Osteoblast (primary cell): ENCODE measurements at regions not wholly inside any gene's neighbourhood (a gene's known extent, or its start where the extent isn't known, plus 50 kb on each side); places are given as distances from the start of the nearest gene placed in this dataset.

Source experiments
- DNase-seq: peaks from one replicate; pipeline ENCODE4 v3.0.0; 2011; ENCODE audit warnings: low spot score, mixed read lengths; ENCODE audit not compliant: insufficient read length; ENCODE audit errors: missing footprints
- H2AFZ ChIP-seq: 2 replicates; pipeline ENCODE4 v1.6.0; 2011; ENCODE audit warnings: mild to moderate bottlenecking, low read length
- H3K27ac ChIP-seq: 2 replicates; pipeline ENCODE4 v1.5.1; 2011; ENCODE audit warnings: mild to moderate bottlenecking, low read depth, low read length, moderate library complexity
- H3K27me3 ChIP-seq: 2 replicates; pipeline ENCODE4 v1.6.0; 2012; ENCODE audit warnings: mild to moderate bottlenecking, control low read depth, inconsistent platforms, low read length, moderate library complexity; ENCODE audit not compliant: insufficient read depth
- H3K36me3 ChIP-seq: 2 replicates; pipeline ENCODE4 v1.5.1; 2011; ENCODE audit warnings: mild to moderate bottlenecking, low read length, control low read depth, moderate library complexity; ENCODE audit not compliant: insufficient read depth
- H3K4me1 ChIP-seq: 2 replicates; pipeline ENCODE4 v1.5.1; 2011; ENCODE audit warnings: mild to moderate bottlenecking, low read length, control low read depth, moderate library complexity; ENCODE audit not compliant: insufficient read depth
- H3K4me2 ChIP-seq: 2 replicates; pipeline ENCODE4 v1.6.0; 2011; ENCODE audit warnings: mild to moderate bottlenecking, low read length; ENCODE audit not compliant: insufficient read depth
- H3K4me3 ChIP-seq: fragments of 200-600 bp; sonication (generic); 3 replicates; pipeline ENCODE4 v1.5.1; 2012; ENCODE audit warnings: mild to moderate bottlenecking, low read length, inconsistent platforms; ENCODE audit not compliant: insufficient read depth
- H3K79me2 ChIP-seq: 2 replicates; pipeline ENCODE4 v1.6.0; 2012; ENCODE audit warnings: mild to moderate bottlenecking, low read length, control low read depth, inconsistent platforms; ENCODE audit not compliant: insufficient read depth
- H3K9me3 ChIP-seq: 2 replicates; pipeline ENCODE4 v1.5.1; 2011; ENCODE audit warnings: low read depth, low read length, control low read depth
- H4K20me1 ChIP-seq: 2 replicates; pipeline ENCODE4 v1.6.0; 2012; ENCODE audit warnings: mild to moderate bottlenecking, low read length, control low read depth; ENCODE audit not compliant: insufficient read depth
- TF ChIP-seq, protein P1 (sequence below): IDR thresholded peaks from 2 replicates; pipeline ENCODE4 v1.5.1; 2011; ENCODE audit warnings: mild to moderate bottlenecking, low read depth, low read length, moderate library complexity; ENCODE audit errors: extremely low read depth

DNA sequence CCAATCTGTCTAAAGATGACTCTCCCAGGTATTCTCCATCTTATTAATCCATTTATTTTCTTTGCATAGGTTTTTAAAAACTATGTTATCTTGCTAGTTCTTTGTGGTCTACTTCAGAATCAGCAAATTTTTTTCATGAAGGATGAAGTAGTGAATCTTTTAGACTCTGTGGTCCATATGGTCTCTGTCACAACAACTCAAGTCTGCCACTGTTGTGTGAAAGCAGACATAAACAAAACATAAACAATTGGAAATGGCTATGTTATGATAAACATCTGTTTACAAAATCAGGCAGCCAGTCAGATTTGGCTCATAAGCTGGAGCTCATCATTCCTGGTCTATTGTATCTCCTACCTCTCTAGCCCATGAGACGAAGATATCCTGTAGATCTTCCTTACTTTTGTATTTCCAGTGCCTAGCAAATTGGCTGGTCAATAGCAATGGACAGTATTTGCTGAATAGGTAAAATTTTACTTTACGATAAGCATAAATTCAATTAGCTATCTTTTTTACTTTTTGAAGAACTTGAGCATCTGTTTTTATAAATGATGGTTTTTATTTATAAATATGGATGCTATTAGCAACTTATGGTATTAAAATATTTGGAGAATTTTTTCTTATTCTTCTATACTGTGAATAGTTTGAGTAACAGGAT is 104.6 kb upstream of the SGCE start:
- H3K36me3 ChIP-seq = no peaks in the 10 kb centered on the region
- H2AFZ ChIP-seq = no peak overlapping the region
- H4K20me1 ChIP-seq = no peaks in the 10 kb centered on the region
- TF ChIP-seq, protein P1, sequence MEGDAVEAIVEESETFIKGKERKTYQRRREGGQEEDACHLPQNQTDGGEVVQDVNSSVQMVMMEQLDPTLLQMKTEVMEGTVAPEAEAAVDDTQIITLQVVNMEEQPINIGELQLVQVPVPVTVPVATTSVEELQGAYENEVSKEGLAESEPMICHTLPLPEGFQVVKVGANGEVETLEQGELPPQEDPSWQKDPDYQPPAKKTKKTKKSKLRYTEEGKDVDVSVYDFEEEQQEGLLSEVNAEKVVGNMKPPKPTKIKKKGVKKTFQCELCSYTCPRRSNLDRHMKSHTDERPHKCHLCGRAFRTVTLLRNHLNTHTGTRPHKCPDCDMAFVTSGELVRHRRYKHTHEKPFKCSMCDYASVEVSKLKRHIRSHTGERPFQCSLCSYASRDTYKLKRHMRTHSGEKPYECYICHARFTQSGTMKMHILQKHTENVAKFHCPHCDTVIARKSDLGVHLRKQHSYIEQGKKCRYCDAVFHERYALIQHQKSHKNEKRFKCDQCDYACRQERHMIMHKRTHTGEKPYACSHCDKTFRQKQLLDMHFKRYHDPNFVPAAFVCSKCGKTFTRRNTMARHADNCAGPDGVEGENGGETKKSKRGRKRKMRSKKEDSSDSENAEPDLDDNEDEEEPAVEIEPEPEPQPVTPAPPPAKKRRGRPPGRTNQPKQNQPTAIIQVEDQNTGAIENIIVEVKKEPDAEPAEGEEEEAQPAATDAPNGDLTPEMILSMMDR = no peak
- no peaks in the 10 kb centered on the region for H3K27me3 ChIP-seq
- DNase-seq = no peak
- H3K27ac ChIP-seq = no peak overlapping the region
- H3K4me2 ChIP-seq = no peak overlapping the region
- no peaks in the 10 kb centered on the region for H3K79me2 ChIP-seq
- no peak overlapping the region for H3K4me3 ChIP-seq
- H3K4me1 ChIP-seq = no peaks in the 10 kb centered on the region
- H3K9me3 ChIP-seq = no peaks in the 10 kb centered on the region

DNA sequence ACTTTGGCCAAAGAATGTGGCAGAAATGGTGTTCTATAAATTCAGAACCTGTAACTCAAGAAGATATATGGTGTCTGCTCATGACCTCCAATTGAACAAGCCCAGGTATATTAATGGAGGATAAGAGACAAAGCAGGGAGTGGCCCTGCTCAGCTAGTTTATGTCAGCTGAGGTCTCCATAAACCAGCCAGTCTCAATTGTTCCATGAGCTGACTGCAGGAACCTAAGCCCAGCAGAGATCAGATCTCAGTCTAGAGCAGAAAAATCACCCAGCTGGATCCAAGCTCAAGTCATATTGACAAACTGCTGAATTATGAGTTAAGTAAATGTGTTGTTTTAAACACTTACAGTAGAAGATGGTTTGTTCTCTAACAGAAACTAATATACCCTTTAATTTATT is 105.5 kb upstream of the SGCE start:
- Histone ChIP-seq H3K27ac (no peak overlapping the region), H3K79me2 (no peaks in the 10 kb centered on the region), H3K27me3 (no peaks in the 10 kb centered on the region), H2AFZ (no peak overlapping the region), H3K9me3 (no peaks in the 10 kb centered on the region), H3K4me1 (no peaks in the 10 kb centered on the region), H3K36me3 (no peaks in the 10 kb centered on the region), H3K4me3 (no peak overlapping the region), H3K4me2 (no peak overlapping the region), H4K20me1 (no peaks in the 10 kb centered on the region)
- DNase-seq = no peak
- TF ChIP-seq, protein P1 = no peak

DNA sequence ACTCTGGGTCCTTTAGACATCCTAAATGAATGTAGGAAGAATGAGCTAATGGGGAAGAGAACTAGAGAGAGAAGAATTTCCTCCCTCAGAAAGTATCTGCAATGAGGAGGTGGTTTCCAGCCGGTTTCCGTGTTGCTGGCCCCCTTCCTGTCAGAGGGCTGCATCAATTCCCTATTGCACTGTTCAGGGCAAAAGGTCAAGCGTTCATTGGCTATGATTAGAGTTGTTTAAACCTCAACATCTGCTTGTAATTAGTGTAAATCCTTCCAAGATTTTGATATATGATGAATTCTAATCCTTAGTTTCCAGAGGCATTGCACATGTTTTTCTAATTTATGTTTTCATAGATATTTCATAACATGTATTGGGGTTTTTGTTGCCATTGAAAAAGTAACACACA is 107.3 kb upstream of the SGCE start:
- Histone ChIP-seq H3K4me3 (no peak overlapping the region), H3K9me3 (no peaks in the 10 kb centered on the region), H2AFZ (no peak overlapping the region), H3K27ac (no peak overlapping the region), H3K4me2 (no peak overlapping the region), H4K20me1 (no peaks in the 10 kb centered on the region), H3K79me2 (no peaks in the 10 kb centered on the region), H3K4me1 (no peaks in the 10 kb centered on the region), H3K36me3 (no peaks in the 10 kb centered on the region), H3K27me3 (no peaks in the 10 kb centered on the region)
- TF ChIP-seq, protein P1 = no peak
- no peak for DNase-seq

DNA sequence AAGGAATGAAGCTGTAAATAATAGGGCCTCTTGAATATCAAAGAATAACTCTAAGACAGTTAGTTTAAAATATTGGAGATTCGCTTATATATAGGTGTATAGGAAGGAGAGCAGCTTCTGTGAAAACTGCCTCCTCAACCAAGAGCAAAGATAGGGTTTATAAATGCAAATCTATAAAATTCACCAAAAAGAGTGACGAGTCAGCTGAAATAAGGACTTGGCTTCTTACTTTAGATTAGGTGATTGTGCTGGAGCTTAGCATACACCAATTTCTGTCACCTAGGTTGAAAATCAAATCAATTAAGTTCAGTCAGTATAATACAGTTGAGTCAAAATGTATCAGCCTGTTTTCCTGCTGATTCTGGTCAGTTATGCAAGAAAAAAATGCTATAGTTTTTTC is 113.8 kb upstream of the SGCE start:
- H3K4me1 ChIP-seq = no peaks in the 10 kb centered on the region
- no peak overlapping the region for H2AFZ ChIP-seq
- H4K20me1 ChIP-seq = no peaks in the 10 kb centered on the region
- H3K79me2 ChIP-seq = no peaks in the 10 kb centered on the region
- no peak for DNase-seq
- H3K9me3 ChIP-seq = no peaks in the 10 kb centered on the region
- H3K4me3 ChIP-seq = no peak overlapping the region
- H3K36me3 ChIP-seq = no peaks in the 10 kb centered on the region
- no peak overlapping the region for H3K27ac ChIP-seq
- no peaks in the 10 kb centered on the region for H3K27me3 ChIP-seq
- TF ChIP-seq, protein P1 = no peak
- H3K4me2 ChIP-seq = no peak overlapping the region
